ENCODE measurements at regions not wholly inside any gene's neighbourhood (a gene's known extent, or its start where the extent isn't known, plus 50 kb on each side); places are given as distances from the start of the nearest gene placed in this dataset.

DNA sequence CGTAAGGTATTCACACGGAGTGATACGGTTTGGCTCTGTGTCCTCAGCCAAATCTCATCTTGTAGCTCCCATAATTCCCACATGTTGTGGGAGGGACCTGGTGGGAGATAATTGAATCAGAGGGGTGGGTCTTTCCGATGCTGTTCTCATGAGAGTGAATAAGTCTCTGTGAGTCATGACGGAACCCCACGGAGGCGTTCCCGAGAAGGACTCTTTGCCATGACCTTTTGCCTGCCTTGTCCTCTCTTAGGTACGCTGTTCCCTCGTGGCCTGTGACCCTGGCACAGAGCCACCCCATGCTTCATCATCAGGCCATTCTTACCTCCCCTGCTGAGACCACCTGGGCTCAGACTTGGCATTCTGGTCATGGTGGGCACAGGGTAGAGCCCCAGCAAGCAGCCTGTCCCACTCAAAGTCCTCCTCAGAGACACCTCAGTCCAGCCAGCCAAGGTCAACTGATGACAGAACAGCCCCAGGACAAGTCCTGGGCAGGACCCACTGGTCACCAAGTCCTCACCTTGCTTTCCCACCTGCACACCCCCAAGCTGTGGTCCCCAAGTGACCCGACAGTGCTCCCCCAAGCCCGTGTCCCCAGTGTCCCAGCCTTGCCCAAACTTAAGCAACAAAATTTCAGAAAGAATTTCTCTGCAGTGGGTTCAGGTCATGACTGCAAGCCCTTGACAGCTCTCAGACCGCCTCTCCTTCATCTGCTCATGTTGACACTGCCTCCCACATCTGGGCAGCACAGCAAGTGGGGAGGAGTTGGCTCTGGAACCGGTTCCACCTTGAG is 158.4 kb downstream of the ACTL8 start:
- Histone ChIP-seq H3K4me2 (no peak overlapping the region), H3K27ac (no peak overlapping the region), H3K9ac (no peak overlapping the region), H3K27me3 (peaks cover 38 to 52% (median 48%) of the 10 kb centered on the region in 11 experiments), H3K4me3 (no peak overlapping the region), H3K4me1 (no peaks in the 10 kb centered on the region; a peak in 1 of 20 replicates), H4K20me1 (peaks cover 0 to 32% (median 0%) of the 10 kb centered on the region in 11 experiments; a peak in 7 of 22 replicates), H3K9me3 (replicated peaks in 1 of 11) (no peaks in the 10 kb centered on the region), H3K36me3 (no peaks in the 10 kb centered on the region)
- no peak for TF ChIP-seq Cebpa-rat (IDR thresholded peaks at IDR 0.05)

DNA sequence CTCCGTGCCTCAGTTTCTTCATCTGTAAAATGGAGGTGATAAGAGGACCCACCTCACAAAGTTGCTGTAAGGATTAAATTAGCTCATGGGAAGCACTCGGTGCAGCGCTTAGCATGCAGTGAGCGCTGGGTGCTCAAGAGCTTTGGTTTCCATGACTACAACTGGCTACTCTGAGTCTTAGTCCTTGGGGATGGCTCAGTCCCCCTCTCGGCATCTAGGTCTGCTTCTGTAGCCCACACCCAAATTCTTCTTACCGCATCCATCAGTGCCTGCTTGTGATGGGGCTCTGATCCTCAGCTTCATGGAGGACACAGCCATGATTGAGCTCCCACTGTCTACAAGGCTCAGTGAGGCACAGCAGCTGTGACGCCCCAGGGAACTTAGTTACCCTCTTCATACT is 159.0 kb downstream of the ACTL8 start:
- H4K20me1 ChIP-seq = peaks cover 0 to 35% (median 0%) of the 10 kb centered on the region in 11 experiments; a peak in 7 of 22 replicates
- TF ChIP-seq Cebpa-rat (IDR thresholded peaks at IDR 0.05) = no peak
- no peak overlapping the region for H3K4me3 ChIP-seq
- no peaks in the 10 kb centered on the region; a peak in 1 of 20 replicates for H3K4me1 ChIP-seq
- H3K27me3 ChIP-seq = peaks cover 38 to 52% (median 48%) of the 10 kb centered on the region in 11 experiments
- H3K9me3 ChIP-seq (replicated peaks in 1 of 11) = no peaks in the 10 kb centered on the region
- H3K9ac ChIP-seq = no peak overlapping the region
- H3K27ac ChIP-seq = no peak overlapping the region
- no peak overlapping the region for H3K4me2 ChIP-seq
- H3K36me3 ChIP-seq = no peaks in the 10 kb centered on the region

DNA sequence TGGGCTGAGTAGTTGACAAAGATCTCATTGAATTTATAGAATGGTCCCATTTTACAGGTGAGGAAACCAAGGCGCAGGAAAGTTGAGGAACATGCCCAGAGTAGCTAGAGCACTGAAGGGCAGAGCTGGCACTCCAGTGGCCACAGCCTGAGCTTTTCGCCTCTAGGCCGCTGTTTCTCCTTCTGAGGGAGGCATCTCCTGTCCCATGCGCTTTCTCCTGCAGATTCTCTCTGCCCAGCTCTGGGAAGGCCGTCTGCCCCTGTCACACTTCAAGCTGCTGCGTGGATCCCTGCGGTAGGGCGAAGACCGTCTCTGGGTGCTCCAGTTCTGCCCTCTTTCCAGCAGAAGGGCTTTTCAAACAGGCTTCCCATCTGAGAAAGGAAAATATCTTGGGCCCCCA is 159.9 kb downstream of the ACTL8 start:
- Histone ChIP-seq H3K27ac (no peak overlapping the region), H3K4me1 (no peaks in the 10 kb centered on the region; a peak in 1 of 20 replicates), H3K4me2 (no peak overlapping the region), H3K4me3 (no peak overlapping the region), H3K27me3 (peaks cover 38 to 52% (median 48%) of the 10 kb centered on the region in 11 experiments), H3K36me3 (no peaks in the 10 kb centered on the region), H3K9me3 (replicated peaks in 1 of 11) (no peaks in the 10 kb centered on the region), H3K9ac (no peak overlapping the region), H4K20me1 (peaks cover 0 to 38% (median 3%) of the 10 kb centered on the region in 11 experiments; a peak in 7 of 22 replicates)
- no peak for TF ChIP-seq Cebpa-rat (IDR thresholded peaks at IDR 0.05)

DNA sequence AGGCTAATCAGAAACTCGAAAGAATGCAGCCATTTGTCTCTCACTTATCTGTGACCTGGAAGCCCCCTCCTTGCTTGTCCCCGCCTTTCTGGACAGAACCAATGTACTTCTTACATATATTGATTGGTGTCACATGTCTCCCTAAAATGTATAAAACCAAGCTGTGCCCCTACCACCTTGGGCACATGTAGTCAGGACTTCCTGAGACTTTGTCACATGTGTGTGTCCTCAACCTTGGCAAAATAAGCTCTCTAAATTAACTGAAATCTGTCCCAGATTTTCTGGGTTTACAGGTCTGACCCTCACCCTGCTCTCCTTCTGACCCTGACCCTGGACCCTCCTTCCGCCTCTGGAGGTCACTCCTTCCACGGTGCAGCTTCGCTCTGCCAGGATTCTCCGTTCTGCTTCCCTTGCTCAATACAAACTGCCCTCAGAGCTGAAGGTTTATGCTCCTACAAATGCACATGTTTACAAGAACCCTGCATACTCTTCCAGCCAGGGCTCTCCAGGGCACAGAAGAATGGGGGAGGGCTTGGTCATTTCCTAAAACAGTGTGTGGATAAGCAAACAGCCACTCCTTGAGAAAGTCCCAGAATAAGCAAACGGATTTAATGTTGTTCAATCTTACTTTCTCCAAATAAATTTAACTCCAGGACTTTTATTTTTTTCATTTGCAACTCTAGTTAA is 160.5 kb downstream of the ACTL8 start:
- H3K36me3 ChIP-seq = no peaks in the 10 kb centered on the region
- no peak overlapping the region for H3K4me2 ChIP-seq
- H3K4me3 ChIP-seq = no peak overlapping the region
- H3K27me3 ChIP-seq = peaks cover 38 to 52% (median 48%) of the 10 kb centered on the region in 11 experiments
- no peak overlapping the region for H3K27ac ChIP-seq
- no peak overlapping the region for H3K9ac ChIP-seq
- H3K4me1 ChIP-seq = no peaks in the 10 kb centered on the region; a peak in 1 of 20 replicates
- H4K20me1 ChIP-seq = peaks cover 0 to 45% (median 4%) of the 10 kb centered on the region in 11 experiments; a peak in 8 of 22 replicates
- TF ChIP-seq Cebpa-rat (IDR thresholded peaks at IDR 0.05) = no peak
- H3K9me3 ChIP-seq (replicated peaks in 1 of 11) = no peaks in the 10 kb centered on the region

DNA sequence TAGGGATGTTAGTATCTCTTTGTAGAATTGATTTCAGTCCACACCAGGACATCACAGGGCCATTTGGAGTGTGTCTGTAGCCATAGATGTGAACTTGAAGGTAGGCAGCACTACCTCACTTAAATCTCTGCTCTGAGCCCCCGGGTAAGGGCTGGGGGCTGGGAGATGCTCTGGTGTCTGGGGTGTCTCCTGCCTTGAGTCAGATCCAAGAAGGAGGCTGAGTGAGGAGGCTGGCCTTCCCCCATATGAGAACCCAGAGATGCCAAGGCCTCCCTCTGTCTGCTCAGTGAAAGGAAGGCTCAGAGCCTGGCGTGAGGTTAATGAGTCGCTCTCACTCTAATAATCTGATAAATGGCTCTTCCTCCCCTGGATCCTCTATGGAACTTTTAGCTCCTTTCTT is 161.6 kb downstream of the ACTL8 start:
- H3K27me3 ChIP-seq = peaks cover 38 to 52% (median 48%) of the 10 kb centered on the region in 11 experiments

GRCh38 chr1:17919525-17920439 is 164.6 kb downstream of the ACTL8 start:
- H3K27ac ChIP-seq = no peak overlapping the region
- H3K9me3 ChIP-seq (replicated peaks in 1 of 11) = no peaks in the 10 kb centered on the region
- H3K4me3 ChIP-seq = no peak overlapping the region
- TF ChIP-seq Cebpa-rat (IDR thresholded peaks at IDR 0.05) = no peak
- no peaks in the 10 kb centered on the region for H3K36me3 ChIP-seq
- H4K20me1 ChIP-seq = peaks cover 0 to 59% (median 4%) of the 10 kb centered on the region in 11 experiments; a peak in 8 of 22 replicates
- peaks cover 24 to 34% (median 32%) of the 10 kb centered on the region in 11 experiments for H3K27me3 ChIP-seq
- no peak overlapping the region for H3K9ac ChIP-seq
- no peaks in the 10 kb centered on the region for H3K4me1 ChIP-seq
- H3K4me2 ChIP-seq = no peak overlapping the region

More for the DNA sequence above, 161.6 kb downstream of the ACTL8 start:
- Histone ChIP-seq H3K4me2 (no peak overlapping the region), H3K9ac (no peak overlapping the region), H4K20me1 (peaks cover 0 to 56% (median 4%) of the 10 kb centered on the region in 11 experiments; a peak in 8 of 22 replicates), H3K36me3 (no peaks in the 10 kb centered on the region), H3K4me3 (no peak overlapping the region), H3K9me3 (replicated peaks in 1 of 11) (no peaks in the 10 kb centered on the region), H3K27ac (no peak overlapping the region), H3K4me1 (no peaks in the 10 kb centered on the region)
- TF ChIP-seq Cebpa-rat (IDR thresholded peaks at IDR 0.05) = no peak

- Histone ChIP-seq H3K27me3 (peaks cover 12 to 22% (median 19%) of the 10 kb centered on the region in 11 experiments; a peak in 21 of 22 replicates), H3K4me2 (no peak overlapping the region), H3K4me1 (no peaks in the 10 kb centered on the region; a peak in 1 of 20 replicates), H3K27ac (no peak overlapping the region), H4K20me1 (peaks cover 0 to 53% (median 3%) of the 10 kb centered on the region in 11 experiments; a peak in 7 of 22 replicates), H3K4me3 (no peak overlapping the region), H3K9me3 (replicated peaks in 1 of 11) (no peaks in the 10 kb centered on the region), H3K9ac (no peak overlapping the region), H3K36me3 (no peaks in the 10 kb centered on the region)
- TF ChIP-seq Cebpa-rat (IDR thresholded peaks at IDR 0.05) = no peak
Measured at GRCh38 chr1:17920881-17921640, 165.9 kb downstream of the ACTL8 start.

- no peaks in the 10 kb centered on the region for H3K9me3 ChIP-seq (replicated peaks in 1 of 11)
- no peaks in the 10 kb centered on the region; a peak in 1 of 20 replicates for H3K4me1 ChIP-seq
- no peak for TF ChIP-seq Cebpa-rat (IDR thresholded peaks at IDR 0.05)
- no peak overlapping the region for H3K4me2 ChIP-seq
- peaks cover 0 to 43% (median 3%) of the 10 kb centered on the region in 11 experiments; a peak in 7 of 22 replicates for H4K20me1 ChIP-seq
- peaks cover 0 to 5% (median 3%) of the 10 kb centered on the region in 11 experiments; a peak in 8 of 22 replicates for H3K27me3 ChIP-seq
- H3K36me3 ChIP-seq = no peaks in the 10 kb centered on the region
- H3K9ac ChIP-seq = no peak overlapping the region
- no peak overlapping the region for H3K27ac ChIP-seq
- no peak overlapping the region for H3K4me3 ChIP-seq
Measured at GRCh38 chr1:17922833-17923232, 167.7 kb downstream of the ACTL8 start.

All from BLaER1 treated with 17β-estradiol and CSF1 and Interleukin-3, amounts not matched to agents 10 nM and 100 nM (cell line).